Naive thymus-derived CD4-positive, alpha-beta T cell (primary cell): ENCODE measurements at regions not wholly inside any gene's neighbourhood (a gene's known extent, or its start where the extent isn't known, plus 50 kb on each side); places are given as distances from the start of the nearest gene placed in this dataset.

ENCODE experiments used
- ATAC-seq: fragments of 150-1000 bp; cut with Tn5 transposase; 2 replicates; pipeline ENCODE4 v1.10.0; 2021; ENCODE audit warnings: mild to moderate bottlenecking, moderate library complexity
- CTCF ChIA-PET: fragments of 350-600 bp; sonication (Branson Sonifier 250); formaldehyde crosslinking; loops from one replicate; lab custom pipeline; 2021; ENCODE audit warnings: antibody characterized with exemption; lab: Charles Lee
- POLR2A ChIA-PET: fragments of 350-600 bp; sonication (Branson Sonifier 250); formaldehyde crosslinking; loops from one replicate; lab custom pipeline; 2021; ENCODE audit warnings: antibody characterized with exemption, inconsistent platforms; lab: Charles Lee
- DNase-seq, 9 donors: peaks; one replicate each; pipeline versions ENCODE4 v3.0.0 to v3.0.0-alpha.2; 2020 to 2022; ENCODE audit warnings: mixed read lengths in 1 of 9
- H3K27ac ChIP-seq: one replicate; pipeline ENCODE4 v1.7.0; 2013; ENCODE audit warnings: mild to moderate bottlenecking, low read depth, low read length, moderate library complexity
- H3K27me3 ChIP-seq, 2 donors: one replicate each; pipeline ENCODE4 v1.7.0; 2013; ENCODE audit warnings: low read length in 2 of 2, mild to moderate bottlenecking in 2 of 2, moderate library complexity in 2 of 2; ENCODE audit not compliant: control insufficient read depth in 2 of 2, insufficient read depth in 2 of 2
- H3K36me3 ChIP-seq, 3 experiments: 1 replicate in 2 of 3; 2 replicates in 1 of 3; pipeline ENCODE4 v1.7.0; 2013; ENCODE audit warnings: low read length in 3 of 3, mild to moderate bottlenecking in 3 of 3, moderate library complexity in 1 of 3; ENCODE audit not compliant: insufficient read depth in 3 of 3, control insufficient read depth in 2 of 3
- H3K4me1 ChIP-seq, 2 donors: one replicate each; pipeline ENCODE4 v1.7.0; 2013; ENCODE audit warnings: low read length in 2 of 2, mild to moderate bottlenecking in 2 of 2, moderate library complexity in 1 of 2; ENCODE audit not compliant: control insufficient read depth in 2 of 2, insufficient read depth in 2 of 2
- H3K4me3 ChIP-seq: 2 replicates; pipeline ENCODE4 v1.7.0; 2013; ENCODE audit warnings: mild to moderate bottlenecking, low read length
- H3K9me3 ChIP-seq, 3 experiments: 1 replicate in 2 of 3; 2 replicates in 1 of 3; pipeline ENCODE4 v1.7.0; 2013; ENCODE audit warnings: low read length in 3 of 3; ENCODE audit not compliant: control insufficient read depth in 2 of 3
- H3K27ac Mint-ChIP-seq, 9 donors: one replicate each; pipeline ENCODE4 v1.8.0; 2020 to 2022; ENCODE audit warnings: mixed read lengths in 9 of 9, mild to moderate bottlenecking in 8 of 9, moderate library complexity in 5 of 9, inconsistent platforms in 2 of 9
- H3K27me3 Mint-ChIP-seq, 5 donors: one replicate each; pipeline ENCODE4 v1.8.0; 2021 to 2022; ENCODE audit warnings: mixed read lengths in 5 of 5, mild to moderate bottlenecking in 1 of 5
- H3K36me3 Mint-ChIP-seq, 5 donors: one replicate each; pipeline ENCODE4 v1.8.0; 2020 to 2022; ENCODE audit warnings: mixed read lengths in 5 of 5, mild to moderate bottlenecking in 3 of 5, inconsistent platforms in 1 of 5
- H3K4me1 Mint-ChIP-seq, 7 donors: one replicate each; pipeline ENCODE4 v1.8.0; 2020 to 2022; ENCODE audit warnings: mixed read lengths in 7 of 7, mild to moderate bottlenecking in 3 of 7, inconsistent platforms in 1 of 7
- H3K4me3 Mint-ChIP-seq, 10 donors: one replicate each; pipeline ENCODE4 v1.8.0; 2020 to 2022; ENCODE audit warnings: mild to moderate bottlenecking in 10 of 10, mixed read lengths in 10 of 10, moderate library complexity in 6 of 10, inconsistent platforms in 2 of 10
- H3K9me3 Mint-ChIP-seq, 11 donors: one replicate each; pipeline ENCODE4 v1.8.0; 2020 to 2022; ENCODE audit warnings: mixed read lengths in 11 of 11, mild to moderate bottlenecking in 4 of 11, inconsistent platforms in 1 of 11, moderate library complexity in 1 of 11
- intact Hi-C, 2 donors: fragments of 100-400 bp; cut with micrococcal nuclease; formaldehyde crosslinking; loops; one replicate each; pipeline ENCODE4 v1.15.1; 2023

GRCh38 chr6:4568138-4568537, 208.1 kb upstream of the CDYL start:
- ChIA-PET POLR2A (no interaction called here), CTCF (no interaction called here)
- H3K27ac Mint-ChIP-seq = no peak overlapping the region

GRCh38 chr6:4567141-4567540, 209.1 kb upstream of the CDYL start:
- H3K36me3 Mint-ChIP-seq = peaks cover 0 to 3% (median 0%) of the 10 kb centered on the region in 5 donors
- H3K27ac Mint-ChIP-seq = no peak overlapping the region
- Histone ChIP-seq H3K4me3 (no peak overlapping the region), H3K9me3 (peaks cover 0 to 4% (median 0%) of the 10 kb centered on the region in 3 experiments), H3K4me1 (no peaks in the 10 kb centered on the region), H3K27ac (no peak overlapping the region), H3K36me3 (no peaks in the 10 kb centered on the region), H3K27me3 (no peaks in the 10 kb centered on the region)
- ChIA-PET CTCF (no interaction called here), POLR2A (no interaction called here)
- DNase-seq (no peak), ATAC-seq (no peak)
- intact Hi-C loops = no loop called here
- peaks cover 0 to 27% (median 14%) of the 10 kb centered on the region in 11 donors for H3K9me3 Mint-ChIP-seq
- H3K4me1 Mint-ChIP-seq = no peaks in the 10 kb centered on the region
- no peak overlapping the region for H3K4me3 Mint-ChIP-seq
- peaks cover 0 to 9% (median 3%) of the 10 kb centered on the region in 5 donors for H3K27me3 Mint-ChIP-seq

More at GRCh38 chr6:4568138-4568537, 208.1 kb upstream of the CDYL start:
- H3K27me3 ChIP-seq = no peaks in the 10 kb centered on the region
- no peak for ATAC-seq
- peaks cover 0 to 27% (median 14%) of the 10 kb centered on the region in 11 donors for H3K9me3 Mint-ChIP-seq
- H3K27me3 Mint-ChIP-seq = peaks cover 0 to 7% (median 3%) of the 10 kb centered on the region in 5 donors
- no peak overlapping the region for H3K4me3 Mint-ChIP-seq
- no peak overlapping the region for H3K4me3 ChIP-seq
- peaks cover 0 to 3% (median 0%) of the 10 kb centered on the region in 5 donors for H3K36me3 Mint-ChIP-seq
- no peak overlapping the region for H3K27ac ChIP-seq
- intact Hi-C loops = no loop called here
- no peaks in the 10 kb centered on the region for H3K36me3 ChIP-seq
- H3K4me1 ChIP-seq = no peaks in the 10 kb centered on the region
- peaks cover 0 to 4% (median 0%) of the 10 kb centered on the region in 3 experiments for H3K9me3 ChIP-seq
- DNase-seq = no peak
- no peaks in the 10 kb centered on the region for H3K4me1 Mint-ChIP-seq

GRCh38 chr6:4565301-4566250, 210.6 kb upstream of the CDYL start:
- Histone ChIP-seq H3K4me1 (no peaks in the 10 kb centered on the region), H3K27ac (no peak overlapping the region), H3K36me3 (no peaks in the 10 kb centered on the region), H3K9me3 (no peaks in the 10 kb centered on the region), H3K27me3 (no peaks in the 10 kb centered on the region), H3K4me3 (no peak overlapping the region)
- peaks cover 0 to 15% (median 4%) of the 10 kb centered on the region in 11 donors for H3K9me3 Mint-ChIP-seq
- CTCF ChIA-PET = no interaction called here
- ATAC-seq = no peak
- H3K36me3 Mint-ChIP-seq = no peaks in the 10 kb centered on the region
- H3K27ac Mint-ChIP-seq = no peak overlapping the region
- intact Hi-C loops = no loop called here
- POLR2A ChIA-PET = no interaction called here
- DNase-seq = no peak
- no peaks in the 10 kb centered on the region for H3K4me1 Mint-ChIP-seq
- H3K4me3 Mint-ChIP-seq = no peak overlapping the region
- peaks cover 0 to 13% (median 7%) of the 10 kb centered on the region in 5 donors for H3K27me3 Mint-ChIP-seq

GRCh38 chr6:4564801-4565271, 211.4 kb upstream of the CDYL start:
- Mint-ChIP-seq H3K4me3 (no peak overlapping the region), H3K27me3 (peaks cover 0 to 19% (median 7%) of the 10 kb centered on the region in 5 donors), H3K36me3 (no peaks in the 10 kb centered on the region), H3K9me3 (peaks cover 0 to 7% (median under 1%) of the 10 kb centered on the region in 11 donors), H3K4me1 (no peaks in the 10 kb centered on the region), H3K27ac (no peak overlapping the region)
- H3K27me3 ChIP-seq = no peaks in the 10 kb centered on the region
- no peaks in the 10 kb centered on the region for H3K36me3 ChIP-seq
- POLR2A ChIA-PET = no interaction called here
- DNase-seq (no peak), ATAC-seq (peak; percentile 4)
- no peaks in the 10 kb centered on the region for H3K4me1 ChIP-seq
- H3K4me3 ChIP-seq = no peak overlapping the region
- intact Hi-C loops = no loop called here
- H3K27ac ChIP-seq = no peak overlapping the region
- CTCF ChIA-PET = no interaction called here
- no peaks in the 10 kb centered on the region for H3K9me3 ChIP-seq

- H3K27me3 Mint-ChIP-seq = peaks cover 0 to 20% (median 9%) of the 10 kb centered on the region in 5 donors
- ATAC-seq (no peak), DNase-seq (no peak)
- no peaks in the 10 kb centered on the region for H3K27me3 ChIP-seq
- H3K36me3 ChIP-seq = no peaks in the 10 kb centered on the region
- no peaks in the 10 kb centered on the region for H3K9me3 ChIP-seq
- POLR2A ChIA-PET = no interaction called here
- no peak overlapping the region for H3K27ac ChIP-seq
- CTCF ChIA-PET = no interaction called here
- no peaks in the 10 kb centered on the region for H3K4me1 Mint-ChIP-seq
- peaks cover 0 to 4% (median 0%) of the 10 kb centered on the region in 11 donors for H3K9me3 Mint-ChIP-seq
- no peaks in the 10 kb centered on the region for H3K4me1 ChIP-seq
- no peak overlapping the region for H3K4me3 Mint-ChIP-seq
- no peak overlapping the region for H3K27ac Mint-ChIP-seq
- H3K4me3 ChIP-seq = no peak overlapping the region
- H3K36me3 Mint-ChIP-seq = no peaks in the 10 kb centered on the region
- intact Hi-C loops = no loop called here
Measured at GRCh38 chr6:4563877-4564276, 212.3 kb upstream of the CDYL start.

- Histone ChIP-seq H3K4me1 (no peaks in the 10 kb centered on the region), H3K4me3 (no peak overlapping the region), H3K36me3 (no peaks in the 10 kb centered on the region), H3K27ac (no peak overlapping the region), H3K27me3 (no peaks in the 10 kb centered on the region), H3K9me3 (no peaks in the 10 kb centered on the region)
- intact Hi-C loops = no loop called here
- H3K27ac Mint-ChIP-seq = no peak overlapping the region
- CTCF ChIA-PET = no interaction called here
- no peaks in the 10 kb centered on the region for H3K36me3 Mint-ChIP-seq
- peaks cover 0 to 28% (median 9%) of the 10 kb centered on the region in 5 donors for H3K27me3 Mint-ChIP-seq
- POLR2A ChIA-PET = no interaction called here
- H3K9me3 Mint-ChIP-seq = peaks cover 0 to 4% (median 0%) of the 10 kb centered on the region in 11 donors
- H3K4me3 Mint-ChIP-seq = no peak overlapping the region
- H3K4me1 Mint-ChIP-seq = no peaks in the 10 kb centered on the region
- ATAC-seq = no peak
- DNase-seq = no peak
Measured at GRCh38 chr6:4563156-4563555, 213.0 kb upstream of the CDYL start.
